ENCODE measurements at regions not wholly inside any gene's neighbourhood (a gene's known extent, or its start where the extent isn't known, plus 50 kb on each side); places are given as distances from the start of the nearest gene placed in this dataset.
"Not testable (repeated sequence)": the region's sequence is repeated elsewhere in the genome, so short reads cannot be mapped to it uniquely, and the experiment has no call there.

DNA sequence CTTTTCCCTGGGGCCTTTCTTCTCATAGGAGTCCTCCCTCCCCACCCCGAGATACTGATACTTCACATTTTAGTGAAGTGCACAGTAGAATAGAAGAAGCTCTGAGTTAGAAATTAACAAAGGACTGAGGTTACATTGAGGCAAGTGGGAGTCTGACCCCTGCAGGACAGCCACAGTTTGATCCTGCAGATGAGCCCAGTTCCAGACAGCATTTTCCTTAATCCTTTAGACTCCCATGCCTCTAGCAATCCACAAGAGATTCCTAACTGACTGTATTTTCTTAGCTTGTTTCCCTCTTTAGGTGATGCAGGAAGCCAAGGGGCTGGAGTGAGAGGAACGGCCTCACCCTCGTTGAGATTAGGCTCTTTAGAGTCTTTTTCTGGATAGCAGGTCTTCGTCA is 204.0 kb downstream of the CYRIA start:
- DNase-seq = no peak

DNA sequence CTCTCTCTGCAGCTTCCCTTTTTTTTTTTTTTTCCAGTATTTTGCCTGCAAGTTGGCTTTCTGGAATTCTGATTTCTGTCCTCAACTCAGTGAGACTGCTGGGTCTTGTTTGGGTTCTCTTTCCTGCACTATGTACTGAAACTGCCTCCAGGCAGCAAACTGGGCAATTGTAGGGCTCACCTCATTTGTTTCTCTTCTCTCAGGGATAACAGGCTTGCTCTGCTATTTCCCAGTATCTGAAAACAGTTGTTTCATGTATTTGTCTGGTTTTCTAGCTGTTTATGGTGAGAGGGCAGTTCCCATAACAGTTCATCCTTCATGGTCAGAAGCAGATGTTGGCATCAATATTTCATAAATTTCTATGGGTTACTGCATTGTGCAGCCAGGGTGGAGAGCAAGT is 206.0 kb downstream of the CYRIA start:
- DNase-seq = no peak

DNA sequence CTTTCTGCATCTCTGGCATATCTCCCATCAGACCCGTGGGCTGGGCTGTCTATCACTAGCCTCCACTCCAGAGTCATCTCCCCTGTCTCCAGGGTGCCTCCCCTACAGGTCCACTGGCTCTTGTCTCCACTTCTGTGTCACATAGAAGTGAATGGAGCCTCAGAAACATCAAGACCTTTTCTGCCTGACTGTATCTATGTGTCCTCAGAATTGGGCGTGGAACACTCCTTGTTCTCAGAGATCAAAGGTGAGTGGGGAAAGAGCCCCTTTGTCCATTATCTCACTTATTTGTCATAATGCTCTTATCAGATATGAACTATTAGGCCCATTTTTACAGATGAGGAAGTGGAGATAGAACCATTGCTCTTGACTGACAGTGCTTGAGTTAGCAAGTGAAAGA is 211.0 kb downstream of the CYRIA start:
- no peak for DNase-seq

DNA sequence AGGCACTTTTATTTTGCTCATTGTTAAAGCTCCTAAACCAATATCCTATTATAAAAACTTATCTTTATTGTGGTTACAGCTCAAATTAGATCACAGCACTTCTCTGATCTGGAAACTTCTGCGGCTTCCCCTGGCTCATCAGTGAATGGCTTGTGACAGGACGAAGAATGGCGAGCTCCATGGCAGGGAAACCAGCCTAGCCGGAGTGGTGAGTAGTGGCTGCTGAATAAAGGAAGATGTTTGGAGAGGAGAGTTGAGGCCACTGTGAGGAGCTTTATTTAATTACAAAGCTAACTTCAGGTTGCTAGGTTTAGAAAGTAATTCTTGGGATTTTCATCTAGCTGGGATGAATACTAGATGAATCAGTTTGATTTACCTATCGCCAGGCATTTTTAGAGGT is 213.5 kb downstream of the CYRIA start:
- no peak for DNase-seq

DNA sequence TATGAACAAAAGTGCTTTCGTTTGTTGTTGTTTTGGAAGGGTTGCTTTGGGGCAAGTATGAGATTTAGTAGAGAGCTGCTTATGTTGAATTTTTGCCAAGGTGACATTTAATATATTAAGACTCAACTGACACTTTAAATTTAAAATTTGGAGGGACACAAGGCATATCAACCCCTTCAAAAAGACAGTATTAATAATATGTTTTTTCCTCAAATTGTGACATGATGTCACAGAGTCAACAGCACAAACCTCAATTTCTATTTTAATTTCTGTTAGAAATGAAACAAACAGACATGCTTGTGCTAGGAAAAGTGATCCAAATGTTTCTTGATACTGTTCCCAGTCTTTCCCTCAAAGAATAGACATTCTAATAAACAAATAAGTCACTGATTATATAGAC is 218.9 kb downstream of the CYRIA start:
- no peak for DNase-seq

DNA sequence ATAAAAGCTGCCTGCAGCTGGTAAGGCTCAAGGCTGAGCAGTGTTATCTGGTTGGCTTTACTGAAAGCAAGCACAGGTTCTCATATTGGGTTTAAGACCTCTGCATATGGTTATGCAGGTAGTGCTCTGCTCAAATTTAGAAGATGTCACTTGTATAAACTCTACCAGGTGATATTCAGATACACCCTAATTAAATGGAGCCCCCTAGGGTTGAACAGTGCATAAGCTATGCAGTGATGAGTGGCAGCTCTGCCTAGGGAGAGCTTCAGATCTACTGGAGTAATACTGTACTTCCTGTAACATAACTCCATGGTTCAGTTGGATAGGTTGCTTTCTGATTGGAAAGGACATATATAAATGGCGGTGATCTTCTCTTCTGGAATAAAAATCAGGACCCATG is 222.7 kb downstream of the CYRIA start:
- DNase-seq = no peak

DNA sequence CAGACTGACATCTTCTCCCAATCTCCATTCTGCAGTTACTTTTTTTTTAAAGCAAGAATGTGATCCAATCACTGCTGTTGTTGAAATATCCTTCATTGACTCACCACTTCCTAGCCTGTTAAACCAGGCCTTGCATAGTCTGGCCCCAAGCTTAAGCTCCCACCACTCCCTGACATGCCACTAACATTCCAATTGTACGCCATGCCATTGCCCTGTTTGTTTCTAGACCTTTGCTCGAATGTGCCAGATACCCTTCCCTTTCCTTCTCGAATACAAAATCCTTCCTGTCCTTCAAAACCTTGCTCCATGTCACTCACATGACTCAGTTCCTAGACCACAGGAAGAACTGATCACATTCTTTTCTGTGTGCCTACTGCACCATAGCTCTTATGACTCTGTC is 224.2 kb downstream of the CYRIA start:
- DNase-seq = no peak

DNA sequence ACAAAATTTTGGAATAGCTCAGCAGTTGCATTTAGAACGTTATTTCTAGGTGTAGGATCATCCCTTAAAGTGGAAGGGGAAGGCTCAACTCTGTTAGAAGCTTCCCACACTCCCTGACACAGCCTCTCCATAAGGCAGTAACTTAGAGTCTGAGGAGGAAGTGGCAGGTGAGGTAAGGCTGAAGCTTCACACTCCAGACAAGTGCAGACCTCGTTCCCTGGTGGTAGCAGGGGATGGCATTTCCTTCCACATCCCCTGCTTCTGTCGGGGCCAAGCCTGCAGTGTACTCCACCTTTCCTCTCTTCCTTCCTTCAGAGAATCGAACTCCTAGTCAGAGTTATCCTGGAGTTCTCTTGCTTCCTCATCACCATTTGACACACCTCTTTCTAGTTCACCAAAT is 224.7 kb downstream of the CYRIA start:
- DNase-seq = no peak

DNA sequence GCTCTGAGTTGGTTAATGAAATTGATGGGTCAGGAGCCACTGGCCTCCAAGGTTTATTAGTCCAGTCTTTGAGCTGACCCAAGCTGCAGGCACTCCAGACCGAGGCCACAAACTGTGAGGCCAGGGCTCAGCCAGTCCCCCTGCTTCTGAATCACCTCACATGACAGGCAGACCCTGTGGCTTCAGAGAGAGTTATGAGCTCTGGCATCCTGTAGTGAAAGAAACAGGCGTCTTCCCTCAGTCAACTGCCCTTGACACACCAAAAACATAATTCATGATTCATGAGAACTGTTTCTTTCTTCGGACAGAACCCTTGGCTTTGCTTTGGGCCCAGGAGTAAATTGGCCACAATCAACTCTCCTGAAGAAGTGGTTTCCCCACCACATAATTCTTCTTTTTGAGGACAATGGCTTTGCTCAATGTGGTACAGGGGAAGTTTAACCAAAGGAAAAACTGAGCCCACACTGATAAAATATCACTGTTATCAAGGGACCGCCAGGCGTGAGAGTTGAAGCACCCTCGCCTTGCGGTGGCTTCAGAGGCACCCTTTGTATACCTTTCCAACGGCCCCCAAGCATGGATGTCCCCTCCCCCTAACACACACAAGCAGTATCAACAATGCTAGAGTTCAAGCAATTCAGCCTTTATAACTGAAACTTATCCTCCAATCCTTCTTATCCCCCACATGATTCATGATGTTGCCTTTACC is 226.9 kb downstream of the CYRIA start:
- no peak for DNase-seq

DNA sequence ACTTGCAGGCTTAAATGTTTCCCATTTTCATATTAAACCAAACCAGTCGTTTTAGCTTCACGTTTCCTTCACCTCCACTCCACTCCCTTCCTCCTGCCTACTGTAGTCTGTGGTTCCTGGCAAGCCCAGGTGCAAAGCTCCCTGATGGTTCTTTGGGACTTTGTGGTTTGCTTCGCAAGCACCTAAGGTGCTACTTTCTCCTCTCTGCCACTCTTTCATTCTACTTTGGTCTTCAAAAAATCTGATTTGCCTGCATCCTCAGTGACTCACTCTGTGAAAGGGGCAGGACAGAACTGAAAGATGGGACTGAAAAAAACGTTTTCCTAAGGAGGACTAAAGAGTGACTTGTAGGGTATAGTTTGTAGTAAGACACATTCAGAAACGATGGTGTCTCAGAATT is 228.4 kb downstream of the CYRIA start:
- no peak for DNase-seq

DNA sequence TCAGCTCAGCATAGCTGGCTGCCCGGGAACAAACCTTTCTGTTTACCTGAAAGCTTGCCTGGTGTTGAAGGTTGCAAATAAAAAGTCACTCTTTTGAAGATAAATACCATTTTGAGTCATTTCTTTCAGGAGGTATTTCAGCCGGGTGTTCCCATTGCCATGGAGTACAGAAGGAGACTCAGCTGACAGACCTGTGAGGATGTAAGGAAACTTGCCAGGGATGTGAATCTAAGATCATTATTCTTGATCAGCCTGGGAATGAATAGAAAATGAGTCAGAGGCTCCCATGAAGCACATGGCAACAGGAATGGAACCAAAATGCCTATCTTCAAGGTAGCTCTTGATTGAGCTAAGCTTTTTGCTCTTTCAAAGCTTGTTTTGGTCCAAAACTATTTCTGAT is 231.2 kb downstream of the CYRIA start:
- DNase-seq = no peak

DNA sequence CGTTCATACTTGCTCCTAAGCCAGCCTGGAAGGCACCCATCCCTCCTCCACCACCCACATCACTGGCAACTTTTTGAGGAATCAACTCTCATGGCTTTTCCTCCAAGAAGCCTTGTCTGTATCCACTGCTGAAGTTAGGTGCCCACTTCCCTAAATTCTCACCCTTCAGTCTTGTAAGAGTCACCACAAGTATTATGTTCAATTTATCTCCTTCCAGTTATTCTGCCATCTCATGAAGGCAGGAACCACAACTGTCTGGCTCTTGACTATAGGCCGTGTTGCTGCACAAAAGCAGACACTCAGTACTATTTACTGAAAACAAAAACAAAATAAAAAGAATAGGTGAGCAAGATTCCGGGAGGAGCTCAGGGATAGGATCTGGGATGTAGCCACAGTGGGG is 234.8 kb downstream of the CYRIA start:
- DNase-seq = no peak

DNA sequence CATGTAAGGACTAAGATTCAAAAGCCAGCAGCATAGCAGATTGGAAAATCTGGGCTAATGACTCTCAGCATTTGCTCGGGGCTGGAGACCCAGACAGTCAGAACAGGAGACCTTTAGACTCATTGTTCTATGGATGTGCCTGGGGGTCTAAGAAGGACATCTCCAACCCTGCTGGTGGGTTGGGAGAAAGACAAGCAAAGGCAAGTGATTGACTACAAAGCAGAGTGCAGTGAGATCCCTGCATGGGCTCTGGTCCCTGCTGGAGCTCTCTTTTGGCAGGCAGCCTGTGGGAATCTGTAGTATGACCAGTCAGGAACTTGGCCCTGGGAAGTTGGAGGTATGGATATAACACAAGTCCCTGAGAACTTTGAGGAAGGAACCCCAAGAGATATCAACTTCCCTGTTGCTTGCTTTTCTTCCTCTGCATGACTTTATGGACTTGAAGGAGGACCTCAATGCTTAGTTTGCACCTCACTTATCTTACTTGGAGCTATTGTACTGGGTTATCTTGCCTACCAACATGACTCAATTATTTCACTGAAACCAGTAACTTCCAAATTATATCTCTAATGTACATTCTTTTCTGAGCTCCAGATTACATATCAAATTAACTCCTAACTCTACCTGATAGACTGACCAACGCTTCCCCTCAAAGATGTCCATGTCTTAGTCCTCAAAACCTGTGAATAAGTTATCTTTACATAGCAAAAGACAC is 236.0 kb downstream of the CYRIA start:
- DNase-seq = no peak

DNA sequence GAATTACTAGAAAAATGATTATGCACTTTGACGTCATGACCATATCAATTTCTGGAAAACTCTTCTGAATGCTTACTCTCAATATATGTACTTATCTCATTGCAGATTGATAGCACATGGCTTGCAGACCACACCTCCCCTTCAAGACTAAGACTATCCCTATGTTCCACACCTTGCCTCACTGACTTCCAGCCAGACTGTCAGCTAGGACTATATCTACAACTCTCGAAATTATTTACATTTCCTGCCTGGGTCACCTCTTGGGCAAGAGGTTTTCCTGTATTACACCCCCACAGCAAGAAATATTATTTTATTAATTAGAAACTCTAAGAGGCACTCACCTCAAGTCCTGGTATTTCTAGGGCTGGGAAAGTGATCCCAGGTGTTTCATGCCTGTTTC is 236.6 kb downstream of the CYRIA start:
- DNase-seq = no peak

DNA sequence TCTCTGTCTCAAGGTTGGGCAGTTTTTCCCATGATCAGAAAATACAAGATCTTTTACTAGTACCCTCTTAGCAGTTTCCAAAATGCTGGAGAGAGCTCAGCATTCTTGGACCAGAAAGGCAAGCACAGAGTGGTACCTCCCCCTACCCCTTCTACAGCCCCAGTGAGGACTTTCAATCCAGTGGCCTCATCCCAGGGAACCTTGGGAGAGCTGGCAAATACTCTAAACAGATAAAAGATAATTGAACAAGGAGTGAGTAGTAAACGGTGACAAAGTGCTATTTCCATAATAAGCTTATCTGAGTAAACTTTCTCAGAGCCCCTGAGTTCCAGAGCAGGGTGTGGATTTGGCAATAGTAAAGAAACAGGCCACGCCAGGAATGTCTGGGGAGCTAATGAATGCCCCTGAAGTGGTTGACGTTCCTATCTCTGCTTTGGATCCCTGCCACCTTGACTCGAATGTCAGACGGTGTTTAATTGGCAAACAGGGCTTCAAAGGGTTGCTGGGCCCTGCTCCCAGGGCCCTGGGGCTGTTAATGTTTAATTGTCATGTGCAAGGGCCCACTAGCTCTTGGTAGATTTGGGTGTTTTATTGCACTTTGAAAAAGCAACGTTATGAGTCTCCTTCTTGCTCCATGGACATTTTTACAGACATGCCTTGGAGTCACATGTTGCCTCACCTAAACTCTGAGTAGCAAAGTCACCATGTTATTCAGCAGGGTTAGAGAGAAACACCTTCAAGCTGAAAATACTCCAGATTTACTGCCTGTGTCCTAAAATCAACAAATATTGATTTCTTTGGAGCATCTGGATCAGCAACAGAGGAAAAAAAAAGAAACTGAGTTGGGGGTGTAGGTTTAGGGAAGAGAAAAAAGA is 239.9 kb downstream of the CYRIA start:
- DNase-seq = no peak

DNA sequence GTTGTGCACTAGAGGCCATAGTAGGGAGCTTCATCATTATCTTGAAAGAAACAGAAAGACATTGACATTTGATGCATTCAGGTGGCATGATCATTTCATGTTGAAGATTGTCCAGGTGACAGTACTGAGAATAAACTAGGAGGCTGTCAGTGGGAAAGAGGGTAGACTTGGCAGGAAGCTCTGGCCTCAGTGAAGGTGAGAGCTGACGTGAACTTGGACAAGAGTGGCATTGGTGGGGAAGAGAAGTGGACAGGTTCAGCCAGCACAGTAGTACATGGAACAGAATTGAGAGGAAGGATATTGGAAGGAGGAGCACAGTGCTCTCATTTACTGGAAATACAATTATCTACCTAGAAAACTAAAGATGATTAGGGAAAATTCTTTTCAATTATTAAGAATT is 245.2 kb downstream of the CYRIA start:
- no peak for DNase-seq

DNA sequence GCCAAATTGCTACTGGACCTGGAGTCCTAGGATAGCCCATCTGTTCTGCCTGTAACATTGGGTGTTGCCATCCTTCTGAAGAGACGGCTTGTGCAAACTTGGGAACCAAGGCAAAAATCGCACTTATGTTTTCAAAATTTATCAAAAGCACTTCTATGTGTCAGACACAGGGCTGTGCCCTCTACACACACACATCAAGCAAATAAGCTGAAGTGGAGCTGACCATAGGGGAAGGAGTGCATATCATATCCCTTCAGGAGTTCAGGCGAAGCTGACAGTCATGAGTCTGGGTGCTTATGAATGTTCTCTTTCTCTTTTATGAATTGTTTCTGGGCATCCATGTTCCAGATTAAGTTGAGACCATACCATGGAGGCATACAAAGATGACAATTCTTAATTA is 247.9 kb downstream of the CYRIA start:
- no peak for DNase-seq

DNA sequence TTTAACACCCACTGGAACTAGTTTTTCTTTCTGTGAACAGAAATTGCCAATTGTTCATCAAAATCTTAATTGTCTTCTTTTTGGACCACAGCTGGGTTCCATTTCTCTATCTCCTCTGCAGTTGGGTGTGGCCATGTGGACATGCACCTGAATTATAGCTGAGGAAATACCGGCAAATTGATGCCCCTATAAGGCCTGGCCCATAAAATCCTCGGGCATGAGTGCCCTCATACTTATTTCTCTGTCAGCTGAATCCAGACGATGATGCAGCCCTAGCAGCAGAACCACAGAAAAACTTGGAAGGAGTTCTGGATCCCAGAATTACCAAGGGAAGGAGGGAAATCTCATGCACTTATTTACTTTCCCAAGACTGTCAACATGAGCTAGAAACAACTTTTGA is 249.0 kb downstream of the CYRIA start:
- DNase-seq = no peak

DNA sequence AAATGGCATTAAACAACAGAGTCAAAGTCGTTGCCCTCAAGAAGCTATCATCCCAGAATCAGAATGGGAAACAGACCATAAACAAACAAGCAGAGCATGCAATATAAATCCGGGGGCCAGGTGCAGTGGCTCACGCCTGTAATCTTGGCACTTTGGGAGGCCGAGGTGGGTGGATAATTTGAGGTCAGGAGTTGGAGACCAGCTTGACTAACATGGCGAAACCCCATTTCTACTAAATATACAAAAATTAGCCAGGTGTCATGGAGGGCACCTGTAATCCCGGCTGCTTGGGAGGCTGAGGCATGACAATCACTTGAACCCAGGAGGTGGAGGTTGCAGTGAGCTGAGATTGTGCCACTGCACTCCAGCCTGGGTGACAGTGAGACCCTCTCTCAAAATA is 249.8 kb downstream of the CYRIA start:
- DNase-seq = not testable (repeated sequence)

DNA sequence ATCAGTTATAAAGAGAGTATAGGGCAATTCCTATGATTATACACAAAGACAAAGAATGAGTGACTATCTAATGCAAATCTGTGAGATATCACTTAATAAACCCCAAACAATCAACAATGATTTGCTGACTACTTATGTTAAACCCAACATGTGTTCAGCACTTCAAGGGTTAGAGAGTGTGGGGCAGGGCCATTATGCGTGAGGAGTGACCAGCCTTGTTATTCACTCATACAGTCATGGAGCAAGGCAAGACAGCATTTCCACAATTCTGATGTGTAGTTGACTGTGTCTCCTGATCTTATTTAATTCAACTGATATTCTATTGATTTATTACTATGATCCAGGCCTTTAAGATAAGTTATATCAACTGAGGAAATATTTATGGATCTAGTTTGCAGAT is 251.7 kb downstream of the CYRIA start:
- DNase-seq = no peak

DNA sequence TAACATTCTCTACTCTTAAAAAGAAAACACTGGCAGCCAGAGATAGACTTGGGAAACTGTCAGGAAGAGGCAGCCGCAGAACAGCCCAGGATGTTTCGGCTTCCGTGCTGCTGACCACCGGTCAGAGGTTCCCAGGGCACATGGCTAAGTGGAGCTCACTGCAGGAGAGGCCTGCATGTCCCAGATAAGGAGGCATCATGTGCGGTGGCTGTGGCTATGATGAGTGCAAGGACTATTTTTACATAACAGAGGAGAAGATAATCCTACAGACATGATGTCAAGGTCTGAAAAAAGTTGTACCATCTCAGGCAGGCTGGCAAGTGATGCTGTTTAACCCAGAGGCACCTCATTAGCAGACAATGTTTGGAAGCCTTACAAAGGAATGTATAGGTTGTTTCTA is 252.3 kb downstream of the CYRIA start:
- DNase-seq = no peak

DNA sequence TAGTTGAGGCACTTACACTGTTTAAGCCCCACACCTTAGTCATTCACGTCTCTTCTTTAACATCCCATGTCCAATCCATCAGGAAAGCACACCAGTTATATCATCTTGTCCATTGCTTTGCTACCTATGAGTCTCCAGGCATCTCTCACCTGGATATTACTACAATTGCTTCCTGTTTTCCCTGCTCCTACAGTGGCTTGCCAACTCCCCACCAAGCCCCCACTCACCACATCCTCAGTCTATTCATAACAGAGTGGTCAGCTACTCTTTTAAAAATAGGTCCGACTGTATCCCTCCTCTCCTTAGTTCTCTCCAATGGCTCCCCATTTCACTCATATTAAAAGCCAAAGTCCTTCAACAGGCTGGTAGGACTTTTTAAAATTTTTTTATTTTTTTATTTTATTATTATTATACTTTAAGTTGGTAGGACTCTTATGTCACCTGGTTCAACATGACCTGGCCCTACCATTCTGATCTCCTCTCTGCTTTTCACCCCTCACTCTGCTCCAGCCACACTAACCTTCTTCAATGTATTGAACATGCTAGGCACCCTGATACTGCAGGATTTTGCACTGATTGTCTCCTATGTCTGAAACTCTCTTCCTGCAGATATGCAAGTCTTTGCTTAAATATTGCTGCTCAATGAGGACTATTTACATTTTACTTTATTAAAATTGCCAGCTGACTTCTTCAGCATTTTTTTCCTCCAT is 253.2 kb downstream of the CYRIA start:
- DNase-seq = no peak
